GM19240 (cell line): ENCODE measurements at regions not wholly inside any gene's neighbourhood (a gene's known extent, or its start where the extent isn't known, plus 50 kb on each side); places are given as distances from the start of the nearest gene placed in this dataset.

Source experiments
- DNase-seq: peaks from one replicate; pipeline ENCODE4 v3.0.0; 2011; ENCODE audit warnings: low spot score; ENCODE audit not compliant: insufficient read length

DNA sequence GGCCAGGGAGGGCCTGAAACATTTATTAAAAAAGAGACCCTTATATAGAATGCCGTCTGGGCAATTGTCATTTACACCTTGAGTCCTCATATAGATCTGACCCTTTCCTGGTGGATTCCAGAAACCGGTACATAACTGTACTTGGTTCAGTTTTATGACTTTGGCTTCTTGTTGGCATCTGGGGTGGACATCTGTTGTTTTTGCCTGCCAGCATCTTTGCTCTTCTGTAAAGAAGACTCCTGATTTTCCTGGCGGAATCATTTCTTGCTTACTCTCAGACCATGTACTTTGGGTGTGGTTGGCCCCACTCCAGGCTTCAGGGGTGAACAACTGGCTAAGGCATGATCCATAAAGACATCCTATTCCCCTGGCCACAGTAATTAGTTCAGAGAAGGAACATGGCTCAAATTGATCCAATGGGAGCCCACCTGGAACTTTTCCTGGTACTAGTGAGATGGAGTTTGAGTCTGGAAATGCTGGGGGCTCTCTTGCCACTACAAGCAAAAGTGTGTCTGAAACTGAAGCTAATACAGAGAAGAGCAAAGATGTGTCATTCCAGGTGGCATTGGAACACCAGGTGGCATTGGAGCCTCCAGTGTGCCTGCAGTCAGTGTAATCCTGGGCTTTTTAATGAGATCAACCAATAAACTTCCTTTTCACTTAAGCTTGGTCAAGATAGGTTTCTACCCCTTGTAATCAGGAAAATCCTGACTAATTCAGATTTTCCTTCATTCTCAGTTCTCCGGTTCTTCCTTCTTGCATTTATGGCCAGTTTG lies 332.5 kb upstream of the CAMK1G start:
- no peak for DNase-seq

DNA sequence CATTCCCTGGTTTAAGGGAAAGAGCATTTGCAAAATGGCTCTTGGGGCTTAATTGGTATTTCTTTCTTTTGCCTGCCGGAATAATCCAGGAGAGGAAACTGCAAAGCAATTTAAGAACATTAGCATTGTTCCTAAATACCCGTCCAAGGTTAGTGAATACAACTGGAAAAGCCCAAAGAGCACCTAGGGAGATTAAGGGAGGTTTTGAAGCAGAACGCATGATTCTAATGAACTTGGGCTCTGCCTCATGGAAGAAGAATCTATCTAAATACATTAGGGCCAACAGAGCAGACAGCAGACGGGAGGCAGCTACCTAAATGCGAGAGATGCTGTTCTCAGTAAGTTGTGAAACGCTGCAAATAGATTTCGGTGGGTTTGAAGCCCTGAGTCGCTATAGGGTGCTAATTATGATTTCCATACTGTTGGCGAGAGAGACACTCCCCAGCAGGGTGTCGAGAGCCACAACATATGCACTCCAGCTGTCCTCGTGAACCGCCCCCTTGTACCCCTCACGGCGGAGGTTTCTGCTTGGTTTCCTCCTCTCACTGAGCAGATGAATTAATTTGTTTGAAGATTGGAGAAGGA lies 326.7 kb upstream of the CAMK1G start:
- no peak for DNase-seq

DNA sequence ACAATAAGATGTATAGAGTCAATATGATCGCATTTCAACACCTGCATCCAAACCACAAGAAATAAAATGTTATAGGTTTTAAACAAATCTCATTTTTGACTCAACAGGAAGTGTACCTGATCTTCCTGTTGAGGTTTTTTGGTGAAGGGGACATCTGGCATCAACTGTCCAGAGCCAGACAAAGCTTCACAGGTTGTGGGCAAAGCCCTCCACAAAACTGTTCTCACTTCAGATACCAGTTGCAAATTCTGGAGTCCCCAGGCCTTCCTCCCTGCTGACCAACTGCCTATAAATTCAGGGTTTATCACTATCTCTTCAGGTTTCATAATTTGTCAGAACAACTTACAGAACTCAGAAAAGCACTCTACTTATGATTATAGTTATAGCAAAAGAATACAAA lies 326.1 kb upstream of the CAMK1G start:
- no peak for DNase-seq

DNA sequence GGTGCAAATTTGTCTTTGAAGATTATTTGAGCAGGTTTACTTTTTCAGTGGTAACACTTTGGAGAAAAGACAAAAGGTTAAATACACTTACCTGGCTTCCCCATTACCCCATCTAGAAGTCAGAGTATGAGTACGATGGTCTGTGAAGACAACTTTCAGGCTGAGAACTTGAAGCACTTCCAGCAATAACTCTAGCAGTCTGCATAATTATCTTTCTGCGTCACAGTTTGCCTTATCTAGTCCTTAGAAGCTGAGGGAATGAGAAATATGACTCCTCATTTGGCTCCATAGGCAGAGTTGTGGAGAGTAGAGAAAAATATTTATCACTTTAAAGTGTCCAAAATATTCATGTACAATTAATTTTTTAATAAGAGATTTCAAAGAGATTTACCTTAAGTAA lies 323.4 kb upstream of the CAMK1G start:
- no peak for DNase-seq

DNA sequence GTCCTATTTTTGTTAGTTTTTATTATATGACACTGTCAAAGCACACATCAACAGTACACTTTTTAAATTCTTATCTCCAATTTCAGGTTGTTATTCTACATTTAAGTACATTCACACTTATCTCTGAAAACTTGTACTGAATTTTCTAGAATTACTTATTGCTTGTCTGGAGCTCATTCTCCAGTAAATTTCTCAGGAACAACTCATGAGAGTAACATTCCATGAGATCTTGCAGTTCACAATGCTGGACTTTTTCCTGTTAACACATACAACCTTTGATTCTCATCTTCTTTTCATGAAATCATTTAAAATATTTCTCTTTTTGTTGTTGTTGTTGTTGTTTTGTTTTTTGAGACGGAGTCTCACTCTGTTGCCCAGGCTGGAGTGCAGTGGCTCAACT lies 320.9 kb upstream of the CAMK1G start:
- no peak for DNase-seq

DNA sequence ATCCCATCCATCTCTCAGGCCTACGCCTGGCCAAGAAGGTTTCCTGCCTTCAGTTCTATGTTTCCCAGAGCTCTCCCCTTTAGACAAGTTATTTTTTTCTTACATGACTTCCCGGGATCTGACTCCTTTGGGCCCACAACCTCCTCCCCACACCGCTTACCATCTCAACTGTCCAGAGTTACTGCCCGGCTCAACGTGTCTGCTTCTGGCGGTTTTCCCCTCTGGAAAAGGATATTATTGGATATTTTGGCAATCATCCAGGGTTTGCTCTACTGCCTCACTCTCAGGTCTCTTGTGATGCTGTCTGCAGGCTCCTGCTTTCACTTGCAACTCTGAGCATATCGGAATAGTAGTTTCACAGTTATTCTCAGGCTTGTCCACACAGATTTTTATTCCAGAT lies 318.2 kb upstream of the CAMK1G start:
- DNase-seq = no peak

DNA sequence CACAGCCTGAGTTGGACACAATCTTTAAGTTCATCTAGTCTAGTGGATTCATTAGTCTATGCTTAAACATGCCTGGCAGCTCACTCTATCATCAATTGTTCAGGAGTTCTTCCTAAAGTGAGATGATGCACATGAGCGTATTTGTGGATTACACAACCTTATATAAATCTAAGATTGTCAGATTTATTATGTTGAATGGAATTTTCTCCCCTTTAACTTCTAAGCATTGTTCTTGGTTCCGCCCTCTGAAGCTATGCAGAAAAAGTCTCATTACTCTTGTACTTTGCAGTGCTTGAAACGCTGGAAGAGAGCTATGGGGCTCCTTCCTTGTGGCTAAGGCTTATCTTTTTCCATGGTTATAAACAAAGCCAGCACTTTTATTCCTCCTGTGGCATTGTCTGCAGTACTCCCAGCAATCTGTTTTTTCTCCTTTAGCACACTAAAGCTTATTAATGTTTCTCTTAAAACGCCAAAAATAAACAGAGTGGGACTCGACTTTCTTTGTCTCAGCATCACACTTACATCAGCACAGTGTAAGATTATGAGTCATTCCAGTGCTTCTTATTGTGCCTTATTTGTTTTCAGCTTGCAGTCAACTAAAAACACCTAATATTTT lies 316.8 kb upstream of the CAMK1G start:
- DNase-seq = no peak

DNA sequence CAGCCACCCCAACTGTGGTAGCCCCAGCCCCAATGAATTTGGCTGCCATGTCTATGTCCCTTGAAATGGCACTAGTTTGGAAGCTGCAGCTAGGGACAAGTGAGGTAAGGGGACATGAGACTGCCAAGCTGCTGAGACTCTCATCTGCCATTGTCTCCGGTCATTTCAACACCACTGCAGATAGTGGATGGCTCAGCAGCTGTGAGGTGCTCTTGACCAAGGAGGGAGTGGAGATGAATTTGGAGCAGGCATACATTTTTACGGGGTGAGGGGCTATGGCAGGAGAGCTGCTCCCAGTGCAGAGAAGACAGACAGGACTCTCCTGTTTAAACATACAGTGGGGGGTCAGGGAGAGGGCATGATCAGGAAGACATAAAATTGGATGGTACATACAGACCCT lies 315.5 kb upstream of the CAMK1G start:
- DNase-seq = no peak

DNA sequence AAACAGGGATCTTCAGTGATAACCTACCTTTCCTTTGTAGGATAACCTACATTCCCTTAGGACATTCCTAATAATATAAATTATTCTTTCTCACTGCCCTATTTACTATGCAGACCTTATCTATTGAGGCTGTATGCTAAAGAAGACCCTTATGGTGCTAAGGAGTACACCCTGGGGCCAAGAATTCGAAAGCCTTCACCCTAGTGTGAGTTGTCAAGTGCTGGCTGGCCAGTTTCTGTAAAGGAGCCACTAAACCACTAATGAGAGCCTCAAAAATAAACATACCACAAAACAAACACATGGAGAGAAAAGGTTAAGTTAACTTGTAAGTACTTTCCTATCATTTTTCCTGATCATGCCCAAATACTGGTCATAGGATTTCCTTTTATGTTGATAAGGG lies 315.0 kb upstream of the CAMK1G start:
- DNase-seq = no peak

DNA sequence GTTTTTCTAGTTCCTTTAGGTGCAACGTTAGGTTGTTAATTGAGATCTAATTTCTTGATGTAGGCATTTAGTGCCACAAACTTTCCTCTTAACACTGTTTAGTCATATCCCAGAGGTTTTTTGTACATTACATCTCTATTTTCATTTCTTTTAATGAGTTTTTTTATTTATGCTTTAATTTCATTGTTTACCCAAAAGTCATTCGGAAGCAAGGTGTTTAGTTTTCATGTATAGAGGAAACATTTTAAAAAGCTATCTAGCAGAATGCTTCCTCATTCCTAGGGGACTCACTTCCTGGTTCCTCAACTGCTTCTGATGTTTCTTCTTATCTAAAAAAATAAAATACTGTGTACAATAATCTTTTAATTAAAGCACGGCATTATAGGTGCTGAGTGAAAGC lies 307.2 kb upstream of the CAMK1G start:
- no peak for DNase-seq

DNA sequence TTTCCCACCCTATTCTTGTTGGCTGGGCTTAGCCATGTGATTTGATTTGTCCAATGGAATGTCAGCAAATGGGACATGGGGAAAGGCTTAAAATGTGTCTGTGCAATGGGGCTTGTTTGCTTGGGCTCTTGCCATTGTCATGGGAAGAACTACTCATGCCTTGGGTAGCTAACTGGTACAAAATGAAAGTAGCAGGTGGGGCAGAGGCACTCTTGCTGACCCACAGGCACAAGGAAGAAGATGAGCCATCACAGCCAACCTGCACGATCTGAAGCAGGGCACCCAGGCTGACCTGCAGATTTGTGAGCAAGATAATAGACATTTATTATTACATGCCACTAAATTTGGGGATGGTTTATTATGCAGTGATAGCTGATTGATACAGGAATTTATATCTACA lies 305.9 kb upstream of the CAMK1G start:
- DNase-seq = no peak

DNA sequence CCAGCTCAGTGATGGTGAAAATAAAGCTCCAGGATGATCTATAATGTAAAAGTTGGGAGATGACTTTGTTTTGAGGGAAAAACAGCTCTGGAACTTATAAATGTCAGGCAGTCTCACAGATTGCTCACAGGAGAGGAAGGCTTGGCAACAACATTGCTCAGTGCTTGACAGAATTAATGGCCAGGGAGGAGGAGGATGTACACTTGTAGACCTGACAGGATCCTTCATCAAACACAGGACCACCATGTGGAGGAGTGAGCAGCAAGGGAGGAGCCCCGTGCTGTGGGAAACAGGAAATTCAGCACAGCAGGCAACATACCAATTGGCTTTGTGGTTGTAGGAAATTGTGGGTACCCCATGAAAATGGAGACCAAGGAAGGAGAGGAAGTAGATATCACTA lies 291.8 kb upstream of the CAMK1G start:
- DNase-seq = no peak

DNA sequence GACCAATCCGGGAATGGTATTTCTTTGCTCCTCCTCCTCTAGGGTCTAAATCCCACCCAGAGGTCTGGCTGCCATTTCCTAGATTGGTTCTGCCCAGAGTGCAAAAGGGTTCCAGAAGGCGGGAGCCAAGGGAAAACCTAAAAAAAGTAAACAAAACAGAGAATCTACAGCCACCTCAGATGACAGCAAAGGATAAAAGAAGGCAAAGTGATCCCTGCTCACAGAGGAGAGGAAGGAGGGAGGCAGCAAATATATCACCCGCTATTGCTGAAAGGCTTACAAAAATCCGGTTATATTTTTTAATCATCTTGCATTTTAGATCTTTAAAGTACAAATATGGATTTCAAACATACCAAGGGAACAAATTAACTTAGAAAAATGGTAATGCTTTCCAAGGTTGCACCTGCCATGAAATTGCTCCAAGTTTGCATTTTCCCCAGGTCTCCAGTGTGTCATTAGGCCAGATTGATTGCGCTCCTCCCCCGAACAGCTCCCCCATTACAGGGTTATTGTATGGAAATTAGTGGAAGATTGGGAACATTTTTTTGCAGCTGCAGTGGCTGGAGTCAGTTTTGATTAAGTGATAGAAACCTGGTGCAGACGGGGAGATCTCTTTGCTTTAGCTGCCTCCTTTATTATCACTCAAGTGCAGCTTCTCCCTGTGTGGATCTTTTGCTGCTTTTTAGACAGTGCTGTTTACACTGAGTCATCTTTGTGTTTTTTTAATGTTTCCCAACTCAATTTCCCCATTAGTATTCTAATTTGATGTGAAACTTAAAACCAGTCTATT lies 280.5 kb upstream of the CAMK1G start:
- no peak for DNase-seq

DNA sequence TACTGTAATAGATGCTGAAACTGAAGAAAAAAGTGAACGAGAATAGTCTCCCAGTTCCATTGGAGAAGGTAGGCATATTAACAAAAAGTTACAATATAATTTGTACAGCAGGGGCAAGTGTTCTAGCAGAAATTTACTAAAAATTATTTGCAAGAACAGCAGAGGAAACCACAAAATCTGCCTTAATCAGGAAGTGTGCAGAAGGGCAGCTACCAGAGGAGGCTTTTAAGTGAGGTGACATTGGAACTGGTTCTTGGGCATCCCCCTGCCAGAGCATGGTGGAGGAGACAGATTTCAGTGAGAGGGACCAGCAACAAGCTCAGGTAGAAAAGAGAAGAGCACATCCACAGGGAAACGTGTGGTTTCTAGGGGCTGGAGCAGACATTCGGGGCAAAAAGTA lies 279.3 kb upstream of the CAMK1G start:
- DNase-seq = no peak

DNA sequence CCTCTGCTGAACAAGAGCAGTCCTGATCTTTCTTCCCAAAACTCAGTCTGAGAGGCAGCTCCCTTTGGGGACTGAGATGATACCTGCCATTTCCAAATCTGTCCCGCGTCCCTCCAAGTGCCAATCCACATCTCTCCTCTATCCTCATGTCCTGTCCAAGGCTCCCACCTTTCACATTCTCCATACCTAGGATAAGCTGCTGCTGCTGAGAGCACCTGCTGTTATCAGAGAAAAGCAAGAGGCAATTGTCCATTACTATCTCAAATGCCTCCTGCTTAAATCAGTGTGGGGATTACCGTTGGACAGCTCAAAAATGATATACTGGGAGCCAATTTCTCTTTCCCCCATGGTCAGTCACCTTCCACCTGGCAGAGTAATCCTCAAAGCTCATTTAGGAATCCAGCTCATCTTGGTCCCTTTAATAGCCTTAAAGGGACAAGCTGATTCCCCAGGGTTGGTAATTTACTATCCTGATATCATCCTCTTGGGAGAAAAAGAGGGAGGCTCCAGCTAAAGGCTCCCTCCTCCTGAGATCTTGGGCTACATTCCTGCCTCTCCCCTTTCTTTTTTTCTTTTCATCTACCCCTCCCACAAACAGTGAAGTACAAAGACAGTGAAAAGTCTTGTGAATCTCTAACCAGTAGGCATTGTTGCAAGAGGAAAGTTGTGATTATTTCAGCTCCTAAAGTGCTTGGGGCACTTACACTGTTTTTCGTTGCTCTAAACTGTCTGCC lies 278.1 kb upstream of the CAMK1G start:
- DNase-seq = no peak

DNA sequence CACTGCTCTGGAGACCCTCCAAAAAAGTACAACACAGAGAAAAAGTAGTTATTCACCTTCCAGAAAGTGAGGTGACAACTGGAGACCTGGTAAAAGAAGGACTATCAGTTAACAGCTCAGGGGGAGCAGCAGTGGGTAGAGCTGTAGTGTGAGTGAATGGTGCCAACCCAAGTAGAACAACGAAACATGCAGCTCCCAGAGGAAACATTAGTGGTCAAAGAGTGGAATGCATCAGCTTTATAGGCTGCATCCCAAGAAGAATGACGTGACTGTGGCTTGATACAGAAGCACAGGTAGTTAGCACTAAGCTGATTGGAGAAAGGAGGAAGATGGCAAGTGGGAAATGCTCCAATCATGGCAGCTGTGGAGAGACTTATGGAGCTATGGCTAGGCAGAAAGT lies 275.7 kb upstream of the CAMK1G start:
- DNase-seq = no peak

DNA sequence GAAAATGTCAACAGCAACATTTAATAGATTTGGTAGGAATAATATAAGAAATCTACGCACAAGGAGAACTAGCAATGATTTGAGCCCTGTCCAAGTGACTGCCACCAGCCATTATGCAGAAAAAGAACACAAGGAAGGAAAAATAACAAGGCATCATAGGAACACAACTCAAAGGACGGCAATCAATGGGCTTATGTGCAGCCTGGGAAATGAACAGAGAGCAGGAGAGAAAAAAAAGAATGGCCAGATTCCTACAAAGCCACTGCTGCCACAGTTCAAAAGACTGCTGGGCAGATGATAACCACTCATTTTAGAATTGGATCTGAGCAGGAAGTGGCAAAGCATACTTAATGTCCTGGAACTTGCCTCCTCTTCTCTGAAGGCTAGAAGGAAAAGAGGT lies 274.3 kb upstream of the CAMK1G start:
- DNase-seq = no peak

DNA sequence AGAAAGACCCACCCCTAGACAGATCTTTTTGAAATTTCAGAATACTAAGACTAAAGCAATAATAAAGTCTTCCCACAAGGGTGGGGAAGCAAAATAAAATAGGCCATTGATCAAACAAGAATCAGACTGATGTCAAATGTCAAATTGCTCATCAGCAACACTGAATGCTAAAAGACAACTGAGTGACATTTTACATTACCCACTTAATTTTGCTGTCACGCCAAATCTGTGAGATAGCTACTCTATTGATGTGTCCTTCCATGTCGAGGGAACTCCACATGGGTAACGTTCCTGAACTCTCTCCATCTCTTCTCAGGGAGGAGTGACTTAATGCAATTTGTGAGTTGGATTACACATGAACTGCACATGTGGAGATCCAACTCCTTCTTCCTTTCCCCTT lies 271.7 kb upstream of the CAMK1G start:
- no peak for DNase-seq

DNA sequence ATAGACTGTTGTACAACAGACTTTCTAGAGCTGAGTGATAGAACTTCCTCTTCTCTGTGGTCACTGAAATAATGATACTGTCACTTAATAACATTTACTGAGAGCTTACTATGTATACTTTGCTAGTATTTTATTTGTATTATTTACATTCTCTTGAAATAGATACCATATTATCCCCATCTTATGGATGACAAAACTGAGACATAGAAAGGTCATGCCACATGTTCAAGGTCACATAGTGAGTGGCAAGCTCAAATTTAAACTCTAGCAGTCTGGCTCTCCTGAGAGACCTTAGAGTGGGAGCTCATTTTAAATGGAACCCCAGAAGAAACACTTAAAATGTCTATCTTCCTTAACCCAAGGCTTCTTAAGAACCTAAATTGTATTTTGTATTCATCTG lies 266.6 kb upstream of the CAMK1G start:
- no peak for DNase-seq

DNA sequence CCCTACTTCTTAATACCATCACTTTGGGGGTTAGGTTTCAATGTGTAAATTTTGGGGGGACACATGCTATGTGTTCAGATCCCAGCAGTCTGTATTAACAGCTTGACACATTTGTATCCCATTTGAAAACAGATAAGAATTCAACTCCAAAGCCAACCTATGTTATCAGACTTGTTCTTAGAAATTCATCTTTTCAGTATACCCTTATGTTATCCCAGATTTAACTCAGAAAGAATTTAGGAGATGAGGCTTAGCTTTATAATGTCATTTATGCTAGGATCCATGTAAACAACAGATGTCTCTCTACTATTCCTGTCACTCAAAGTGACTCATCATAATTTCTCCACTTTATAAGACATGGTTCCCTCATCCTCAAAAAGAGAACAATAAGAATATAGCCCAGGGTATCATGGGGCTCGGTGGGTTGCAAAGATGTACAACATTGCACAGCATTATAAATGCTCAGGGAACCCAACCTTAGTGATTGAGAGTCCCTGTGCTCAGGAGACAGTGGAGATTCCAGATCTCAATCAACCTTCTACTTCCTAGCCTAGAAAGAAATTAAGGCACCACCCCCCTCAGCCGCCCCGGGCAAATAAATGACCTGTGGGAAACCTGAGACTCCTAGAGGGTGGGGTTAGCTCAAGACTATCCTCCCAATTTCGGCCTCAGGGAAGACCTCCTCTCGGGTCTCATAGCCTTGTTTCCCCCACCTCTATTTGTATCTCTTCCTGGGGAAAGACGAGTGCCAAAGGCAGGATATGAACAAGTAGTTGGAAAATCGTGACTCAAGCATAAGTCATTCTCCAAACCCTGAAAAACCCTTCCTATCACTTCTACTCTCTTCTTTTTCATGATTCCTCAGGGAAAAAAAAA lies 265.1 kb upstream of the CAMK1G start:
- DNase-seq = no peak

DNA sequence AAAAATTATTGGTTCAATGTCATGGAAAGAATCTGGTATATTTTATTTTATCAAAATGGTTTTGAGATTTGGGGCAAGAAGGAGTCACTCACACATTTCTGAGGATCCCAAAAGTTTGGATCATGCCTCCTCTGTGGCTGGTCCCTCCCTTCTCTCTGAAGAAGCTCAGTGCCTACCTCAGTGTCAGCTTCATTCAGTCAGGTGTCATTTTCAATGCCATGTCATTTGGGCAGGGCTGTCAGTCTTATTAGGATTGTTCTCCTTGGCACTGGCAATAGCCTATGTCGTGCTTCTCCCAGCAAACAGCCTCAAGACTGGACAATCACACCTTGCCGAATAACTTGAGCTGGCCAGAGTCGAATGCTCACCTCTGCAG lies 264.5 kb upstream of the CAMK1G start:
- no peak for DNase-seq
